Caco-2 (cell line): ENCODE measurements at regions not wholly inside any gene's neighbourhood (a gene's known extent, or its start where the extent isn't known, plus 50 kb on each side); places are given as distances from the start of the nearest gene placed in this dataset.

Experiments
- BruUV-seq: library from RNA; stranded (reverse); fragments of 400-500 nt; replicated peaks from 2 replicates; lab custom pipeline; 2021; lab: Mats Ljungman, UMichigan
- CTCF ChIA-PET: fragments of 300-600 bp; sonication (Branson Sonifier 250); formaldehyde crosslinking; loops from one replicate; lab custom pipeline; 2022; ENCODE audit warnings: antibody characterized with exemption; lab: Charles Lee
- POLR2A ChIA-PET: fragments of 300-600 bp; sonication (Branson Sonifier 250); formaldehyde crosslinking; loops from one replicate; lab custom pipeline; 2022; ENCODE audit warnings: antibody characterized with exemption; lab: Charles Lee
- DNase-seq, 2 experiments: peaks; one replicate each; pipeline versions ENCODE4 v3.0.0 to v3.0.0-alpha.2; 2020 to 2022
- H3K27me3 ChIP-seq: replicated peaks from 2 replicates; pipeline ENCODE4 v1.6.0; 2011; ENCODE audit warnings: low read length; ENCODE audit not compliant: control insufficient read depth, insufficient read depth
- H3K36me3 ChIP-seq: 2 replicates; pipeline ENCODE4 v1.5.1; 2011; ENCODE audit warnings: low read length; ENCODE audit not compliant: control insufficient read depth, insufficient read depth
- H3K4me1 ChIP-seq: fragments of 250-450 bp; sonication (Bioruptor Pico); 2 replicates; pipeline ENCODE4 v1.5.1; 2020; ENCODE audit warnings: mild to moderate bottlenecking
- H3K4me3 ChIP-seq: 2 replicates; pipeline ENCODE4 v1.5.1; 2011; ENCODE audit warnings: low read depth, mild to moderate bottlenecking, control low read depth, low read length
- H3K9me3 ChIP-seq: fragments of 250-450 bp; sonication (Bioruptor Pico); 2 replicates; pipeline ENCODE4 v1.5.1; 2020; ENCODE audit warnings: mild to moderate bottlenecking, moderate library complexity
- H3K27ac Mint-ChIP-seq: one replicate; pipeline ENCODE4 v1.8.0; 2022; ENCODE audit warnings: mixed read lengths; ENCODE audit not compliant: unreplicated experiment
- H3K27me3 Mint-ChIP-seq: one replicate; pipeline ENCODE4 v1.8.0; 2022; ENCODE audit warnings: mixed read lengths; ENCODE audit not compliant: insufficient read depth, unreplicated experiment
- H3K36me3 Mint-ChIP-seq: one replicate; pipeline ENCODE4 v1.8.0; 2022; ENCODE audit warnings: mild to moderate bottlenecking, mixed read lengths; ENCODE audit not compliant: insufficient read depth, unreplicated experiment
- H3K4me1 Mint-ChIP-seq: one replicate; pipeline ENCODE4 v1.8.0; 2022; ENCODE audit warnings: low read depth, mixed read lengths; ENCODE audit not compliant: unreplicated experiment
- H3K4me3 Mint-ChIP-seq: one replicate; pipeline ENCODE4 v1.8.0; 2022; ENCODE audit warnings: mild to moderate bottlenecking, moderate library complexity, mixed read lengths; ENCODE audit not compliant: unreplicated experiment
- H3K9me3 Mint-ChIP-seq: one replicate; pipeline ENCODE4 v1.8.0; 2022; ENCODE audit warnings: mixed read lengths; ENCODE audit not compliant: unreplicated experiment
- CTCF ChIP-seq, 2 experiments: fragments of 200-600 bp in 1 of 2; IDR thresholded peaks; 1 replicate in 1 of 2; 2 replicates in 1 of 2; pipeline versions ENCODE4 v1.5.1 to v1.8.0; 2011 to 2022; ENCODE audit warnings: antibody characterized with exemption in 1 of 2, control low read depth in 1 of 2, inconsistent platforms in 1 of 2, low read depth in 1 of 2, low read length in 1 of 2, mild to moderate bottlenecking in 1 of 2, moderate library complexity in 1 of 2; ENCODE audit not compliant: insufficient read depth in 1 of 2, severe bottlenecking in 1 of 2, unreplicated experiment in 1 of 2
- intact Hi-C: fragments of 100-400 bp; cut with micrococcal nuclease; formaldehyde crosslinking; loops from one replicate; pipeline ENCODE4 v1.10.0; 2022; ENCODE audit not compliant: unreplicated experiment

- Mint-ChIP-seq H3K36me3 (no peaks in the 10 kb centered on the region), H3K4me1 (no peaks in the 10 kb centered on the region)
- CTCF ChIA-PET: no interaction called here
Measured at GRCh38 chr21:38972078-38972477, 166.3 kb downstream of the ETS2 start.

GRCh38 chr21:38970765-38971164, 165.0 kb downstream of the ETS2 start:
- no TSS peak for BruUV-seq
- peaks cover 7% of the 10 kb centered on the region for H3K36me3 Mint-ChIP-seq
- no peak for TF ChIP-seq CTCF (IDR thresholded peaks at IDR 0.05; ENCODE audit: insufficient read depth in 1 of 2, low read depth in 1 of 2, low read length in 1 of 2, severe bottlenecking in 1 of 2, unreplicated experiment in 1 of 2)

More at GRCh38 chr21:38972078-38972477, 166.3 kb downstream of the ETS2 start:
- DNase-seq: no peak
- no peaks in the 10 kb centered on the region for H3K9me3 ChIP-seq
- no peak overlapping the region for H3K4me3 ChIP-seq
- no peak overlapping the region for H3K27ac Mint-ChIP-seq
- H3K27me3 Mint-ChIP-seq: no peaks in the 10 kb centered on the region
- H3K4me3 Mint-ChIP-seq: no peak overlapping the region
- no TSS peak for BruUV-seq
- TF ChIP-seq CTCF (IDR thresholded peaks at IDR 0.05; ENCODE audit: insufficient read depth in 1 of 2, low read depth in 1 of 2, low read length in 1 of 2, severe bottlenecking in 1 of 2, unreplicated experiment in 1 of 2): no peak
- intact Hi-C loops: no loop called here
- POLR2A ChIA-PET: no interaction called here
- no peaks in the 10 kb centered on the region for H3K36me3 ChIP-seq
- no peaks in the 10 kb centered on the region for H3K9me3 Mint-ChIP-seq
- H3K27me3 ChIP-seq: no peaks in the 10 kb centered on the region
- no peaks in the 10 kb centered on the region for H3K4me1 ChIP-seq

GRCh38 chr21:38968887-38969543, 163.3 kb downstream of the ETS2 start:
- Mint-ChIP-seq H3K27me3 (no peaks in the 10 kb centered on the region), H3K9me3 (no peaks in the 10 kb centered on the region), H3K36me3 (peaks cover 7% of the 10 kb centered on the region), H3K4me1 (peaks cover 21% of the 10 kb centered on the region), H3K4me3 (no peak overlapping the region), H3K27ac (no peak overlapping the region)
- ChIA-PET POLR2A (no interaction called here), CTCF (no interaction called here)
- no TSS peak for BruUV-seq
- no peak for TF ChIP-seq CTCF (IDR thresholded peaks at IDR 0.05; ENCODE audit: insufficient read depth in 1 of 2, low read depth in 1 of 2, low read length in 1 of 2, severe bottlenecking in 1 of 2, unreplicated experiment in 1 of 2)
- H3K4me1 ChIP-seq: peaks cover 20% of the 10 kb centered on the region
- DNase-seq: no peak
- H3K27me3 ChIP-seq: no peaks in the 10 kb centered on the region
- intact Hi-C loops: loop anchor here (5.0 kb wide), 1 partner anchor 113 kb away; no protein-coding TSS in a partner anchor
- no peaks in the 10 kb centered on the region for H3K36me3 ChIP-seq
- H3K4me3 ChIP-seq: no peak overlapping the region
- H3K9me3 ChIP-seq: no peaks in the 10 kb centered on the region

More at GRCh38 chr21:38970765-38971164, 165.0 kb downstream of the ETS2 start:
- no peaks in the 10 kb centered on the region for H3K27me3 ChIP-seq
- DNase-seq: no peak
- intact Hi-C loops: no loop called here
- no peak overlapping the region for H3K27ac Mint-ChIP-seq
- no peaks in the 10 kb centered on the region for H3K36me3 ChIP-seq
- CTCF ChIA-PET: no interaction called here
- no peak overlapping the region for H3K4me3 ChIP-seq
- H3K9me3 Mint-ChIP-seq: no peaks in the 10 kb centered on the region
- no peaks in the 10 kb centered on the region for H3K27me3 Mint-ChIP-seq
- peaks cover 8% of the 10 kb centered on the region for H3K4me1 Mint-ChIP-seq
- H3K4me3 Mint-ChIP-seq: no peak overlapping the region
- POLR2A ChIA-PET: no interaction called here
- peaks cover 8% of the 10 kb centered on the region for H3K4me1 ChIP-seq
- no peaks in the 10 kb centered on the region for H3K9me3 ChIP-seq
